ENCODE measurements at regions not wholly inside any gene's neighbourhood (a gene's known extent, or its start where the extent isn't known, plus 50 kb on each side); places are given as distances from the start of the nearest gene placed in this dataset.

GRCh38 chr21:38909109-38909508, 103.4 kb downstream of the ETS2 start:
- Histone ChIP-seq H3K27ac (ENCODE audit: low read depth, low read length) (no peak overlapping the region), H2AFZ (ENCODE audit: low read length) (no peak overlapping the region), H3K4me1 (ENCODE audit: insufficient read depth, low read length) (peaks cover 17% of the 10 kb centered on the region), H4K20me1 (ENCODE audit: insufficient read depth, low read length) (no peaks in the 10 kb centered on the region), H3K79me2 (ENCODE audit: insufficient read depth, low read length) (no peaks in the 10 kb centered on the region), H3K4me2 (ENCODE audit: insufficient read depth, low read length) (no peak overlapping the region), H3K9me3 (ENCODE audit: low read depth, low read length) (no peaks in the 10 kb centered on the region), H3K27me3 (ENCODE audit: insufficient read depth, low read length) (peaks cover 5% of the 10 kb centered on the region), H3K4me3 (ENCODE audit: insufficient read depth, low read length) (no peak overlapping the region), H3K36me3 (ENCODE audit: insufficient read depth, low read length) (no peaks in the 10 kb centered on the region)
- DNase-seq (ENCODE audit: insufficient read length, low spot score, missing footprints), result no peak
- no peak for TF ChIP-seq CTCF (IDR thresholded peaks at IDR 0.05; ENCODE audit: extremely low read depth, low read depth, low read length)

- Histone ChIP-seq H4K20me1 (ENCODE audit: insufficient read depth, low read length) (no peaks in the 10 kb centered on the region), H3K36me3 (ENCODE audit: insufficient read depth, low read length) (no peaks in the 10 kb centered on the region), H3K27ac (ENCODE audit: low read depth, low read length) (no peak overlapping the region), H2AFZ (ENCODE audit: low read length) (no peak overlapping the region), H3K4me1 (ENCODE audit: insufficient read depth, low read length) (peaks cover 14% of the 10 kb centered on the region), H3K79me2 (ENCODE audit: insufficient read depth, low read length) (no peaks in the 10 kb centered on the region), H3K27me3 (ENCODE audit: insufficient read depth, low read length) (peaks cover 5% of the 10 kb centered on the region), H3K4me2 (ENCODE audit: insufficient read depth, low read length) (no peak overlapping the region), H3K4me3 (ENCODE audit: insufficient read depth, low read length) (no peak overlapping the region), H3K9me3 (ENCODE audit: low read depth, low read length) (no peaks in the 10 kb centered on the region)
- no peak for DNase-seq (ENCODE audit: insufficient read length, low spot score, missing footprints)
- no peak for TF ChIP-seq CTCF (IDR thresholded peaks at IDR 0.05; ENCODE audit: extremely low read depth, low read depth, low read length)
Observed at GRCh38 chr21:38908537-38908936, 102.8 kb downstream of the ETS2 start.

GRCh38 chr21:38905752-38906151, 100.0 kb downstream of the ETS2 start:
- peaks cover 6% of the 10 kb centered on the region for H3K4me1 ChIP-seq (ENCODE audit: insufficient read depth, low read length)
- H2AFZ ChIP-seq (ENCODE audit: low read length), result no peak overlapping the region
- H3K27me3 ChIP-seq (ENCODE audit: insufficient read depth, low read length), result no peaks in the 10 kb centered on the region
- H3K9me3 ChIP-seq (ENCODE audit: low read depth, low read length), result no peaks in the 10 kb centered on the region
- H3K4me3 ChIP-seq (ENCODE audit: insufficient read depth, low read length), result no peak overlapping the region
- no peak overlapping the region for H3K27ac ChIP-seq (ENCODE audit: low read depth, low read length)
- no peak overlapping the region for H3K4me2 ChIP-seq (ENCODE audit: insufficient read depth, low read length)
- no peak for TF ChIP-seq CTCF (IDR thresholded peaks at IDR 0.05; ENCODE audit: extremely low read depth, low read depth, low read length)
- no peaks in the 10 kb centered on the region for H3K36me3 ChIP-seq (ENCODE audit: insufficient read depth, low read length)
- no peaks in the 10 kb centered on the region for H3K79me2 ChIP-seq (ENCODE audit: insufficient read depth, low read length)
- no peaks in the 10 kb centered on the region for H4K20me1 ChIP-seq (ENCODE audit: insufficient read depth, low read length)
- no peak for DNase-seq (ENCODE audit: insufficient read length, low spot score, missing footprints)

GRCh38 chr21:38905328-38905727, 99.6 kb downstream of the ETS2 start:
- Histone ChIP-seq H3K4me2 (ENCODE audit: insufficient read depth, low read length) (no peak overlapping the region), H3K4me1 (ENCODE audit: insufficient read depth, low read length) (peaks cover 6% of the 10 kb centered on the region), H4K20me1 (ENCODE audit: insufficient read depth, low read length) (no peaks in the 10 kb centered on the region), H2AFZ (ENCODE audit: low read length) (no peak overlapping the region), H3K9me3 (ENCODE audit: low read depth, low read length) (no peaks in the 10 kb centered on the region), H3K27ac (ENCODE audit: low read depth, low read length) (no peak overlapping the region), H3K27me3 (ENCODE audit: insufficient read depth, low read length) (no peaks in the 10 kb centered on the region), H3K4me3 (ENCODE audit: insufficient read depth, low read length) (no peak overlapping the region), H3K36me3 (ENCODE audit: insufficient read depth, low read length) (no peaks in the 10 kb centered on the region), H3K79me2 (ENCODE audit: insufficient read depth, low read length) (no peaks in the 10 kb centered on the region)
- DNase-seq (ENCODE audit: insufficient read length, low spot score, missing footprints), result no peak
- TF ChIP-seq CTCF (IDR thresholded peaks at IDR 0.05; ENCODE audit: extremely low read depth, low read depth, low read length), result no peak
